HUES6 (cell line): ENCODE measurements at regions not wholly inside any gene's neighbourhood (a gene's known extent, or its start where the extent isn't known, plus 50 kb on each side); places are given as distances from the start of the nearest gene placed in this dataset.
"Not testable (repeated sequence)": the region's sequence is repeated elsewhere in the genome, so short reads cannot be mapped to it uniquely, and the experiment has no call there.

Source experiments
- H3K27ac ChIP-seq: 2 replicates; pipeline ENCODE4 v1.7.0; 2013; ENCODE audit warnings: low read depth, mild to moderate bottlenecking, low read length, inconsistent platforms
- H3K27me3 ChIP-seq: 2 replicates; pipeline ENCODE4 v1.6.1; 2013; ENCODE audit warnings: low read length; ENCODE audit not compliant: control insufficient read depth, insufficient read depth
- H3K36me3 ChIP-seq: 2 replicates; pipeline ENCODE4 v1.6.1; 2013; ENCODE audit warnings: low read length; ENCODE audit not compliant: control insufficient read depth, insufficient read depth
- H3K4me1 ChIP-seq: 2 replicates; pipeline ENCODE4 v1.6.1; 2013; ENCODE audit warnings: low read length; ENCODE audit not compliant: control insufficient read depth, insufficient read depth
- H3K4me3 ChIP-seq: 2 replicates; pipeline ENCODE4 v1.5.1; 2013; ENCODE audit warnings: low read depth, low read length
- H3K9ac ChIP-seq: one replicate; pipeline ENCODE4 v1.6.1; 2013; ENCODE audit warnings: mild to moderate bottlenecking, low read length
- H3K9me3 ChIP-seq: 2 replicates; pipeline ENCODE4 v1.6.1; 2013; ENCODE audit warnings: low read depth, low read length; ENCODE audit not compliant: control insufficient read depth, insufficient read depth

DNA sequence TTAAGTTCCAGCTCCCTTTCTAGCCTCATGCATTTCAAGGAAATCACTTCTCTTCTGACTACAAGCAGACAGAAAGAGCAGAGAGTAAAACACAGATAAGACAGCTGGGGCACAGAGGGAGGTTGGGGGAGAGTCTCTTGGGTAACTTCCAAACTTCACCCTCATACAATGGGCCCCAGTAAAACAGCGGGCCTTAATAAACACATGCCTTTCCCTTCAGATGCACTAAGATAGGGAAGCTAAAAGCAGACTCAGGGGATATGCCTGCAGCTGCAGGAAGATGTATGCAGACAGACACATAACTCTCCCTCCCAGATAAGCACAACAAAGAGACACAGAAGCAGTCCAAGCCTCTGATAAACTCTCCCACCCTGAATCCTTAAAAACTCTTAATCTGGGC, 717.4 kb upstream of the PCDH15 start:
- not testable (repeated sequence) for H3K4me1 ChIP-seq, H3K9ac ChIP-seq, H3K4me3 ChIP-seq, H3K9me3 ChIP-seq, H3K27me3 ChIP-seq, H3K27ac ChIP-seq, H3K36me3 ChIP-seq

DNA sequence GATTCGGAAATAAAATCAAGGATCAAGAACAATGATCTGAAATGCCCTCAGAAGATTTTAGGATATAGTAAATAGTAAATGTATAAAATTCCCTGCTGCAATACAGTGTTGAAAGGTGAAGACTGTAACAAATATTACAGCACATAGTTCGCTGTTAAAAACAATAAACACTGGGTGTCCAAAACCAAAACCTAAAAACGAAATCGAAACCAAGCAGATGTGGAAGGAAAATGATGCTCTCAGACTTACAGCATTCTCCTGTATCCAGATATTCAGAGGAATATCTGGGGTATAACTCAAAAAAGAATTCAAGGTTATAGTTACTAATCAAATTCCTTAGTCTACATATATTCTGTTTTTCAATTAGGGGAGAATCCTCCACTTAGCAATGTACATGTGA, 708.1 kb upstream of the PCDH15 start:
- Histone ChIP-seq H3K4me3 (no peak overlapping the region), H3K27ac (no peak overlapping the region), H3K4me1 (no peaks in the 10 kb centered on the region), H3K36me3 (no peaks in the 10 kb centered on the region), H3K27me3 (no peaks in the 10 kb centered on the region), H3K9me3 (no peaks in the 10 kb centered on the region), H3K9ac (no peak overlapping the region)

DNA sequence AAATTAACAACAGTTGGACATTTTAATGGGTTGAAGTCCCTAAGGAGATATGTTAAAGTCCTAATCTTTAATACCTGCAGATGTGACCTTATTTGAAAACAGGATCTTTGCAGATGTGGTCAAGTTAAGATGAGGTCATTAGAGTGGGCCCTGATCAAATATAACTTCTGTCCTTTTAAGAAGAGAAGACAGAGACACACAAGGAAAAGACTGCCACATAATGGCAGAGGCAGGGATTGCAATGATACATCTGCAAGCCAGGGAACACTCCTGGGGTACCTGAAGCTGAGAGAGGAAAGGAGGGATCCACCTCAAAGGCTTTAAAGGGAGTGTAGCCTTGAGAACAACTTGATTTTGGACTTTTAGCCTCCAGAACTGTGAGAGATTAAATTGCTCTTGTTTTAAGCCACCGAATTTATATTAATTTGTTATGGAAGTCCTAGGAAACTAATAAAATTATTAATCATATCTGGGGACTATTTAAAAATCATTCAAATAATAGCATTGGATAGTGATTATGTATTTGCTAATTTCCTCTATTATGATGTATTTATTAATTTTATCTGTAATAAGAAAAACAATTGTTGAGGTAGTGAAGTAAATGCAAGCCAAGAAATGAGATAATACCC, 700.0 kb upstream of the PCDH15 start:
- Histone ChIP-seq H3K4me3 (no peak overlapping the region), H3K9ac (no peak overlapping the region), H3K4me1 (no peaks in the 10 kb centered on the region)

DNA sequence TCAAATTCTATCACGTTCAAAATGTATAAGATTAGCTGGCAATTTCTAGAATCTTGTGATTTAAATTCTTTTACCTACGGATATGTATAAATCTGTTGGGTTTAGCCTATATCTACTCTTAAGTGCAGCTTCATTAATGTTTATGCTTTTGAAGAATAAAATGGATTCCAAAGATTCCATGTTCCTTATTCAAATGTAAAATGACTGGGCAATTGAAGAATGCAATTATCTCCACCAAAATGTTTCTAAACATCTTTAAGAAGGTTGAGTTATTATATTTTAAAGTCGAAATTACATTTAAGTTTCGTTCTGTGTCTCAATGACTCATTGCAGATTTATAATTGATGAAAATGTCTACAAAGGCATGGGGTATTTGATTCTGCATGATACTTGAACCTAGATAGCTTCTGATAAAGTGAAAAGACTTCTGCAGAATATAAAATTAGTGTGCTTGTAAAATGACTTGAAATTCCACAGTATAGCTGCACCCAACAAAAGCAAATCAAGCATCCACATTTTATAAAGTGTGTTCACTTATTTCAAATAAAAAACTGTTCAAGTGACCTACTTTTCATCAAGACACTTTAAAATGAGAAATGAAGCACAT, 697.0 kb upstream of the PCDH15 start:
- Histone ChIP-seq H3K4me3 (no peak overlapping the region), H3K9ac (no peak overlapping the region), H3K36me3 (no peaks in the 10 kb centered on the region), H3K4me1 (no peaks in the 10 kb centered on the region), H3K27me3 (no peaks in the 10 kb centered on the region), H3K9me3 (no peaks in the 10 kb centered on the region), H3K27ac (no peak overlapping the region)

More for the DNA sequence above, 700.0 kb upstream of the PCDH15 start:
- Histone ChIP-seq H3K9me3 (no peaks in the 10 kb centered on the region), H3K27me3 (no peaks in the 10 kb centered on the region), H3K36me3 (no peaks in the 10 kb centered on the region), H3K27ac (no peak overlapping the region)

DNA sequence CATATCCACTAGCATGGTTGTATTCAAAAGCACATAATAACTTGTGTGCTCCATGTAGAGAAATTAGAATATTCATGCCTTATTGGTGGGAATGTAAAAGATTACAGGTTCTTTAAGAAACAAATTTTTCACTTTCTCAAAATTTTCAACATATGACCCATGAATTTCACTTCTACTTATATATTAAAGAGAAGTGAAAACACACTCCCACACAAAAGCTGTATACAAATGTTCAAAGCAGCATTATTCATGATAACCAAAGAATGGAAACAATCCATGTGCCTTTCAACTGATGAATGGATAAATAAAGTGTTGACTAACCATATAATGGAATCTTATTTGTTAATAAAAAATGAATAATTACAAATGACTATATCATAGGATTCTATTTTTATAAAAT, 694.5 kb upstream of the PCDH15 start:
- Histone ChIP-seq H3K4me1 (no peaks in the 10 kb centered on the region), H3K27me3 (no peaks in the 10 kb centered on the region), H3K27ac (no peak overlapping the region), H3K36me3 (no peaks in the 10 kb centered on the region), H3K9ac (no peak overlapping the region), H3K9me3 (no peaks in the 10 kb centered on the region), H3K4me3 (no peak overlapping the region)

DNA sequence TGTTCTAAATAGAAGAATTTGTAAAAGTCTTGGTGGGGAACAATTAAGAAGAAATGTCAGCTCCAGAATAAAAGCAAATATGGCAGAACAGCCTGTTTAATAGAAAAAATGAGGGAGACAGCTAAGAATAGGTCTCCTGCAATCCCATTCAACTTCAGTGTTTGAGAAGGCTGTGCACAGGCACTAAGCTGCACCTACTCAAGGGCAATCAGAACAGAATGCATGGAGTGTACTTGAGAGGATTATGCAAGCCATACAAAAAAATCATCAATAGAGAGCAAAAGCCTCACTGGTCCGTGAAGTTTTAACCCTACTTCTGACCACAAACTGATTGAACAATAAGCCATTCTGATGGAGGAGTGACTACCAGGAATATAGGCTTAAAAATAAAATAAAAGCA, 690.7 kb upstream of the PCDH15 start:
- Histone ChIP-seq H3K9ac (no peak overlapping the region), H3K27me3 (no peaks in the 10 kb centered on the region), H3K4me1 (no peaks in the 10 kb centered on the region), H3K9me3 (no peaks in the 10 kb centered on the region), H3K36me3 (no peaks in the 10 kb centered on the region), H3K27ac (no peak overlapping the region), H3K4me3 (no peak overlapping the region)

DNA sequence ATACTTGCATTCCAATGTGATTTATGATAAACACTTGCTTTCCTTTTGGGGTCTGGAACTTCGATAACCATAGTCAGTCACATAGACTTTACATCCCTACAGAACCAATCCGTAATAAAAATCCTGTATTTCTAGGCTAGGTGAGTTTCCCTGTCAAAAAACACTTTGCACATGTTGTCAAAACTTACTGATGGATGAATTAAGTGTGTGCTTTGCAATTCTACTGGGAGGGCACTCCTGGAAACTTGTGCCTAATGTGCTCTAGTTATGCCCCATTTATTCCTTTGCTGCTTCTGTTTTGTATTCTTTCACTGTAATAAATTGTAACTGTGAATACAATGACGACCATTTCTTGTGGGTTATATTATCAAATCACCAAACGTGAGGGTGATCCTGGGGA, 684.8 kb upstream of the PCDH15 start:
- H3K36me3 ChIP-seq, result no peaks in the 10 kb centered on the region
- 0 out of 2 replicates have a peak, but pooled peaks cover 2% of the 10 kb centered on the region for H3K9me3 ChIP-seq
- H3K27ac ChIP-seq, result no peak overlapping the region
- no peaks in the 10 kb centered on the region for H3K27me3 ChIP-seq
- H3K9ac ChIP-seq, result no peak overlapping the region
- H3K4me1 ChIP-seq, result no peaks in the 10 kb centered on the region
- no peak overlapping the region for H3K4me3 ChIP-seq

DNA sequence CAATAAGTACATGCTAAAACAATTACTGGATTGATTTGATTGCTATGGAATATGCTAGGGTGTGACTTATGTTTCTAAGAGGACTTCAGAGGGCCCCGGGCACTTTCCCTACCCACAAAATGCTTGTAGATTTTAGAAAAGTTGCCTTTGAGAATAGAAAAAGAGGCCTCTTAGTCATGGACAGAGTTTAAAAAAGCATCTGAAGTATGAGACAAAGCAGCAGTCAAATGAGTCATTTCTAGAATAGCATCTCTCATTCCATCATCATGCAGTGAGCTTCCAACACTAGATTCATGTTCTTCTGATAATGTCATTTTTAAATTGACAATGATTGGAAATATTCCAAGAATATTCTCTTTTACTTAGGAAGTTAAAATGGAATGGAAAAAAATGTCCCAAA, 675.1 kb upstream of the PCDH15 start:
- H3K4me1 ChIP-seq, result no peaks in the 10 kb centered on the region
- no peak overlapping the region for H3K9ac ChIP-seq
- H3K27ac ChIP-seq, result no peak overlapping the region
- H3K9me3 ChIP-seq, result no peaks in the 10 kb centered on the region
- H3K4me3 ChIP-seq, result no peak overlapping the region
- H3K27me3 ChIP-seq, result no peaks in the 10 kb centered on the region
- no peaks in the 10 kb centered on the region for H3K36me3 ChIP-seq

DNA sequence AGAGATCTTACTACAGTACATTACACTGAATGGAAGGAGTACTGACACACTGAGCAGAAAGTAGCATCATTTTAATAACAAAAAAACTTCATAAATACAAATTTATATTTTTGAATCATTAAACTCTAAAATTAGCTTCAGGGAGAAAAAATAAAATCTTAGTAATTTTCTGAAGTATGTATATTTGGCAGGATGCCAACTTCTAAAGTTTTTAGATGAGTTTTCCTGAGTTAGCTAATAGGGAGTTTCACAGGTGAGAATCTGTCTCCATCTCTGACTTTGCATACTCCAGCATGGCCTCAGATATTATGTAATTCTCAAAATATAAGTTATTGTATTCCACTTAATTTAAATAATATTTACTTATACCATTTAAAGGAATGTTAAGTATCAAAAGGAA, 673.2 kb upstream of the PCDH15 start:
- H3K4me1 ChIP-seq, result no peaks in the 10 kb centered on the region
- H3K9me3 ChIP-seq, result no peaks in the 10 kb centered on the region
- H3K36me3 ChIP-seq, result no peaks in the 10 kb centered on the region
- H3K27me3 ChIP-seq, result no peaks in the 10 kb centered on the region
- H3K9ac ChIP-seq, result no peak overlapping the region
- no peak overlapping the region for H3K27ac ChIP-seq
- H3K4me3 ChIP-seq, result no peak overlapping the region

DNA sequence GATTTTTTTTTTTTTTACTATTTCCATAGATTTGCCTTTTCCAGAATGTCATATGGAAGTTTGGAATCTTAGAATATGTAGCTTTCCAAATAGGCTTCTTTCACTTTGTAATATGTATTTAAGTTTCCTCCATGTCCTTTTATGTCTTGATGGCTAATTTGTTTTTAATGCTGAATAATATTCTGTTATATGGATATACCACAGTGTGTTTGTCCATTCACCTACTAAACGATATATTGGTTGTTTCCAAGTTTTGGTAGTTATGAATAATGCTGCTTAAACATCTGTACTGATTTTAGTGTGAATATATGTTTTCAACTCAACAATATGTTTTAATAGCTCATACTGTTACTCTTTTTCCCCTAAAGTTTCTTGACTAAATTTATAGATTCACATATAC, 669.8 kb upstream of the PCDH15 start:
- no peak overlapping the region for H3K27ac ChIP-seq
- no peaks in the 10 kb centered on the region for H3K36me3 ChIP-seq
- H3K9me3 ChIP-seq, result no peaks in the 10 kb centered on the region
- H3K9ac ChIP-seq, result no peak overlapping the region
- no peaks in the 10 kb centered on the region for H3K4me1 ChIP-seq
- no peak overlapping the region for H3K4me3 ChIP-seq
- H3K27me3 ChIP-seq, result no peaks in the 10 kb centered on the region

DNA sequence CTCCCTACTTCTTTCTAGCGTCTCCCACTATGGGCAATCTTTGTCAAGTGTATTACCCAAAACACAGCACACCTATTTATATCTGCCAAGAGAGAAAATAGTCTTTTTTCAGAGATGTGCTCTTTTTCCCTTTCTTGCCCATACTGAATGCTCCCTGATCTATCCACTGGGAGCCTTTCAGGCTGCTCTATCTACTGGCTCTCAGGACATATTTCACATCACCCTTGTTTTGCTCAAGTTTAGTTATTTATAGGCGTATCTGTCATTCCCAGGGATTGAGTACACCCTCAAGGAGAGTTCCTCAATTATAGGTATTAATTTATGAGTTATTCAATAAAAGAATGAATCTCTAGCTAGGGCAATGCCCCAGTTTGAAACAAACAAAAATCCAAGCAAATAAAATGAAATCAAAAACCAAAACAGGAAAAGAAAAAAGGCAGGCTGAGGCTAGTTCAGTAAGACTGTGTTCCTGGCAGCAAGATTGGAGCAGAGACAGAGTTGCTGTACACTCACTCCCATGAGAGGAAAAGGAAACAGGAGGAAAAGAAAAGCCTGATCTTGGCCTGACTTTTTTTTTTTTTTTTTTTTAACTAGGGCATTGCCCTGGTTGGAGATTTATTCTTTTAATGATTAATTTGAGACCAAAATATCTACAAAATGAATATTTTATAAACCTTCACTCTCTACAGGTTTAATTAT, 665.9 kb upstream of the PCDH15 start:
- Histone ChIP-seq H3K27me3 (no peaks in the 10 kb centered on the region), H3K9ac (no peak overlapping the region), H3K4me1 (no peaks in the 10 kb centered on the region), H3K9me3 (no peaks in the 10 kb centered on the region), H3K4me3 (no peak overlapping the region), H3K36me3 (no peaks in the 10 kb centered on the region), H3K27ac (no peak overlapping the region)
